ENCODE measurements at regions not wholly inside any gene's neighbourhood (a gene's known extent, or its start where the extent isn't known, plus 50 kb on each side); places are given as distances from the start of the nearest gene placed in this dataset.

DNA sequence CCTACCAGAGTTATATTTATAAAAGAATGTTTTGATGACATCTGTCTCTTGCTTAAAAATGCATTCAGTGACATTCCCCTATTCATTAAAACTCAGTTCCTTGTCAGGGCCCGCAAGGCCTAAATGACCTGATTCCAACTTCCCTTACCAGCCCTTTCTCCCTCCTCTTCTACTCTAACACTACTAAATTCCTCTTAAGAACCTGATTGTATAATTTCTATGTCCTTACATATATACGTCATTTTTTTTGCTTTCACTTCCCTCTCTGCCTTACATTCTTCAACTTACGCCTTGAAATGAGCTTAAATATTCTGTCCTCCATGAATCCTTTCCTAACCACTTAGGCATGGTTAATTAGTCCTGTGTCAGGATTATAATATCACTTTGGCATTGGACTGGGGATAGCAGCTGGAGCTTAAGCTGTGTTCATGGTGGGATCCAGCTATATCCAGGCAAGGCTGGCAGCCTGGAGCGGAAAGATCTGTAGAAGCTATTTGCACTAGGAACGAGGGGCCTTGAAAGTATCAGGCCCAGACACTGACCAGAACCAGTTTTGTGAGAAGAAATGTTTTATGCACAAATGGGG, 360.2 kb upstream of the PTBP2 start:
- DNase-seq (ENCODE audit: low read depth in 3 of 3), result no peak

GRCh38 chr1:96361961-96362360, 359.6 kb upstream of the PTBP2 start:
- DNase-seq (ENCODE audit: low read depth in 3 of 3), result no peak

DNA sequence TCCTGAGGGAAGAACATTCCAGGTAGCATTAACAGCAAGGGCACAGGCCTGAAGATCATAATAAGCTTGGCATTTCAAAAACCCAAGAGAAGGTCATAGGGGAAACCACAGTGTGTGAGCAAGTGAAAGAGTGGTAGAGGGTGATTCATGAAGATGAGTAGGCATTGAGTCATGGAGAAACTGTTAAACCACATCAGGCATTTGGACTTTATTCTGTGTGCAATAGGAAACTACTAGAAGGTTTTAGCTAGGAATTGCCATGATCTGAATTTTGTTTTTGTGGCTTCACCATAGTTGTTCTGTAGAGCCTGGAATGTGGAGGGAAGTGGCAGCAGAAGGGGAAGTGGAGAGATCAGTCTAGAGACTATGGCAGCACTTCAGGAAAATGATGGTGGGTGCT, 359.0 kb upstream of the PTBP2 start:
- no peak for DNase-seq (ENCODE audit: low read depth in 3 of 3)

DNA sequence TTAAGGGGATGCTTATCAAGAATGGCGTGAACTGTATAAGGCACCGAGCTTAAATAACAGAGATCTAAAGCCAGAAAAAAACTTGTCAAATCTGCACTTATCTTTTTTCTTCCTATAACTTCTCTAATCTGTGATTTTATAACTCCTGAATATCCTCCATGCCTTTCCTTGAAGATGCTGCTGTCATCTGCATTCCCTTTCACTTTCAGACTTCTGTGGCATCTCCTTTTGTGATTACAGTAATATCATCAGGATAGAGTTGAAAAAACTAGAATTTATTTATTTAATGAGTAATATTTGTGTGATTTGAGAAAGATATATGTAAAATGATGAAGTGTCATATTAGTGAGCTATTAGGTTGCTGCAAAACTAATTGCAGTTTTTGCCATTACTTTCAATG, 357.8 kb upstream of the PTBP2 start:
- no peak for DNase-seq (ENCODE audit: low read depth in 3 of 3)

DNA sequence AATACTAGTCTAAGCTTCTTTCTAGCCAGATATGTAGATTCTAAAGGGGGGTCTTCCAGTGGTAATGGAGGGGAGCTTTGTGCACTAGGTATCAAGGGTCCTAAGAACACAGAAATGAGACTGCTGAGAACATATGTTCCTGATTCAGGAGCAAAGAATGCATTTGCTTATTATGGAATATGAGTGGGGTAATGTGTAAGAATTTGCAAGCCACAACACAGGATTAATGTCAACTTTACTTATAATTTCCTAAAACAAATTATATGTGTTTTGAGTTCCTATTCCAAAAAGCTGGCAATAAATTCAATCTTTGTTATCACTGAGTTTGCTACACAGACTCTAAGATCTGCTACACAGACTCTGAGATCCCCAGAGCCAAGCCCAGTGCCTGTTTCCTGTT, 357.0 kb upstream of the PTBP2 start:
- DNase-seq (ENCODE audit: low read depth in 3 of 3), result no peak

GRCh38 chr1:96365076-96365475, 356.5 kb upstream of the PTBP2 start:
- no peak for DNase-seq (ENCODE audit: low read depth in 3 of 3)

DNA sequence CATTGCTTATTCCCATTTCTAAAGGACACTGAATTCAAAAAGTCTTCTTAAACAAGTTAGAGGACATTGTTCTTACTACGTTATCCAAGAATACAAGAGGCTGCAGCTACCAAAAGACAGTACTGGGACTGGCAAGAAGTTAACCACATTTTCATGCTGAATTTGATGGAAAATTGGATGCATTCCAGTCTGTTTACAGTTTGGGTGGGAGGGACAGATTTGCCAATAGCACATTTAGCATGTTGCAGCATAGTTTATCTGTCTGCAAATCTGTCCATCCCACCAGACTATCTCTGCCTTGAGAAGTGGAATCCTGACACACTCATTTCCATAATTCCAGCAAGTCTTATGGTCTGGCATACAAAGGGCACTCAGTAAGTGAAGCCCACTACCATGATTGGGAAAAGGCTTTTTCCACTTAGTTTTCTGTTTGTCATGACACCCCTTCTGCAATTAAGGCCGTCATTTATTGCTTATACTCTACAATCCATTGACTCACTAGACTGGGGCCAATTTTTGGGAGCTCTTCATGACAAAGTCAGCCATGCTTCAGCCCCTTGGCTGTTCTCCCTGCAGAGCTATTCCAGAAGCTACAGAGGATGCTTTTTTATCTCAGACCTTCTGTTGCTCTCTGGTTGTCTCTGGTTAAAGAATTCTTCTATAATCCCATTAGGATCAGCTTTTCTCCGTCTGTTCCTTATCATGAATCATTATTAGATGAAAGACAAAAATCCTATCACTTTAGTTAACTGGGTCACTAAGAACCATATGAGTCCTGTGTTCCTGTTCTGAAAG, 355.8 kb upstream of the PTBP2 start:
- DNase-seq (ENCODE audit: low read depth in 3 of 3), result no peak

DNA sequence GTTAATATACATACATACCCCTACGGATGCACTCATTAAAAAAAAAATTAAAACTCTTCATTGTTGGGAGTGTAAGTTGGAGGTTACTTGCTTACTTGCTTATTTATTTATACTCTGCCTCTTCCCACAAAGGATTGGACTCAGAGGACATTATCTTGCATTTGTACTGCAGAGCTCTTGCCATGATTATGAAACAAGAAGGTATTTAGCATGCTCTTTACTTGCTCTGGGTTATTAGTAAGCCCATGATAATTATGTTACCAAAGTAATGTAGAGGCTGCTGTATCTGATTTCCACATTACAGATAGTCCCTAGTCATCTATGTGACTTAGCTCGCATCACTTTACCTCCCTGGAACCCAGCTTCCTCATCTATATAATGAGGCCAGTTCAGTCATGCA, 355.1 kb upstream of the PTBP2 start:
- no peak for DNase-seq (ENCODE audit: low read depth in 3 of 3)

- no peak for DNase-seq (ENCODE audit: low read depth in 3 of 3)
These were observed 353.8 kb upstream of the PTBP2 start for GRCh38 chr1:96367791-96368190.

- no peak for DNase-seq (ENCODE audit: low read depth in 3 of 3)
These were observed 350.8 kb upstream of the PTBP2 start for GRCh38 chr1:96370757-96371156.

GRCh38 chr1:96372881-96373280, 348.7 kb upstream of the PTBP2 start:
- DNase-seq (ENCODE audit: low read depth in 3 of 3), result no peak

DNA sequence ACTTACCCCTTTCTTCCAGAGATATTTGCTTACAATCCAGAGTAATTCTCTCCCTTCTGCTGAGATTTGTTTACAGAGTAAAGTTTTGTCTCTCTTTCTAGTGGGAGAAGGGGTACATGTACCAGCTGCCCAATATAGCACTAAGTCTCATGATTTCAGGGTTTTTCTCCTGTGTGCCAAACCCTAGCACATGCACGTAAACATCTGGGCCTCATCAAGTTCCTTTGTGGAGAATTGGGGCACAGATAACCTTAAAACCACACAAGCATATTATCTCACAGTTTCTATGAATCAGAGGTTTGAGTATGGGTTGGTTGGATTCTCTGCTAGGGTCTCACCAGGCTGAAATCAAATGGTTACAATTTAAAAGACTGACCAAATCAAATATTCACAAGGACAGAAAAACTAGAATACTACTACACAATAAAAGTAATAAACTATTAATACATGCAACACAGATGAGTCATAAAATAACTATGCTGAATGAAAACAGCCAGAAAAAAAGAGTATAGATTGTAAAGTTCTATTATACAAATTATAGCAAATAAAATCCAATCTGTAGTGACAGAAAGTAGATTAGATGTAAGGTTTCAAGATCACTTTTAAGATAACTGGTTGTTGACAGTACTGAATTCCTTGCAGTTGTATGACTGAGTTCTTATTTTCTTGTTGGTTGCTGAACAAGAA, 347.4 kb upstream of the PTBP2 start:
- DNase-seq (ENCODE audit: low read depth in 3 of 3), result no peak

- DNase-seq (ENCODE audit: low read depth in 3 of 3), result no peak
These were observed 344.7 kb upstream of the PTBP2 start for GRCh38 chr1:96376846-96377245.

- DNase-seq (ENCODE audit: low read depth in 3 of 3), result no peak
These were observed 337.0 kb upstream of the PTBP2 start for GRCh38 chr1:96384611-96385010.

GRCh38 chr1:96387785-96388184, 333.8 kb upstream of the PTBP2 start:
- DNase-seq (ENCODE audit: low read depth in 3 of 3), result no peak

DNA sequence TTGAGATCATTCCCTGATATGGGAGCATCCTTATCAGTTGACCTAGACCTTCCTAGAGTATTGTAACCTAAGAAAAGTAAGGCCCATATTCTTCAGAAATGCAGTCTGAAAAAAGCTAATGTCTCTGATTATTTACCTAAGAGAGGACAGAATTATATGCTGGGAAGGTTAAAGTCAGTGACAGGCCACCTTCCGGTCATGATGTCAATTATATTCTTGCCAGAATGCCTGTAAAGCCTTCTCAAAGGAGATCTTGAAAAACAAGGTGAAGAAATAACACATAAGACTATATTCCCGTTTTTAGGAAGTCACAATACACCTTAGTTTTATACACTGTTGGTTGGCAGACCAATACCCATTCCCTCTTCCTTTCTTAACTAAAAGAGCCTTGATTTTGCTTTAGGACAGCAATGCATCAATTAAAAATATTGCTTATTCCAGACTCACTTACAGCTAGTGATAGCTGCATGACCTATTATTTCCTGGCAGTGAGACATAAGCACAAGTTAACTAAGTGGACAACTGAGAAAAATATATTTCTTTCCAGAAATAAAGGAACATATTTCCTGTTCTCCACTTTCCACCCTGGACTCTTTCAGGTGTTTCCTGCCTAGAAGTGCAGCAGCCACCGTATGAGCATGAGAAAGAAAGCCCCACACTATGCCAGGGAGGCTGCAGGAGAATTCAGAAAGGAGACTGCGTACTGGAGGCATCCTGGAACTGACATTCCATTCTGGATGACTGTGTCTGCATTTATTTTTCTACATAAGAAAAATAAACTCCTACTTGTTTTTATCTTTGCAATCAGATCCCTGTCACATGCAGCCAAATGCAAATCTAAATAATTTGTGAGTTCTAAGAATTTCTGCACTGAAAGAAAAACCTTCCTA, 332.9 kb upstream of the PTBP2 start:
- DNase-seq (ENCODE audit: low read depth in 3 of 3), result no peak

DNA sequence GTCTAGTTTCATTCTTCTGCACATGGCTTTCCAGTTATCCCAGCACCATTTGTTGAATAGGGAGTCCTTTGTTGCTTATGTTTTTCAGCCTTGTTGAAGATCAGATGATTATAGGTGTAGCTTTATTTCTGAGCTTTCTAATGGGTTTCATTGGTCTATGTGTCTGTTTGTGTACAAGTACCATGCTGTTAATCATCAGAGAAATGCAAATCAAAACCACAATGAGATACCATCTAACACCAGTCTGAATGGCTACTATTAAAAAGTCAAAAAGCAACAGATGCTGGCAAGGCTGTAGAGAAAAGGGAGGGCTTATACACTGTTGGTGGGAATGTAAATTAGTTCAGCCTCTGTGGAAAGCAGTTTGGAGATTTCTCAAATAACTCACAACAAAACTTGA, 321.5 kb upstream of the PTBP2 start:
- DNase-seq (ENCODE audit: low read depth in 3 of 3), result no peak

DNA sequence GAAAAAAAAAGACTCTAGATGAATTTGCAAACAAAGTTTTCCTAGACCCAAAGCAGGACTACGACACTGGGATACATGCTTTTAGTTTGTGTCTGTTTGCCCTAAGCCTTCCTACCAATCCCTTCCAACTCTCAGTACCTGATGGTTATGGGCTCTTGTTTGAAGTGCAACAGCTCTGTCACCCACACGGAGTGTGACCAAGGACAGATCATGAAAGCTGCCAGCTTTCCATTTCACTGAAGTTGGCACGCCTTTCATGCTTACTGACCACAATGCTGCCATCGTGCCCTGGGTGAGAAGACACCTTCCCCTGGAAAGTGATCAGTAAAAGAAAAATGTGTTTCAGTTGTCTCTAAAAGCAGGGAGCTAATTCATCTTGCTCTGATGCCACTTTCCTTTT, 312.5 kb upstream of the PTBP2 start:
- no peak for DNase-seq (ENCODE audit: low read depth in 3 of 3)

- DNase-seq (ENCODE audit: low read depth in 3 of 3), result no peak
These were observed 311.9 kb upstream of the PTBP2 start for GRCh38 chr1:96409689-96410088.

GRCh38 chr1:96411006-96411405, 310.6 kb upstream of the PTBP2 start:
- no peak for DNase-seq (ENCODE audit: low read depth in 3 of 3)

- DNase-seq (ENCODE audit: low read depth in 3 of 3), result no peak
These were observed 307.0 kb upstream of the PTBP2 start for GRCh38 chr1:96414598-96414997.

- no peak for DNase-seq (ENCODE audit: low read depth in 3 of 3)
These were observed 305.4 kb upstream of the PTBP2 start for GRCh38 chr1:96416111-96416595.

All from stimulated activated CD4-positive, alpha-beta T cell treated with anti-CD3 and anti-CD28 coated beads, TNF-alpha, amount 100 ng/mL, for 24 hours (primary cell).